ENCODE measurements at regions not wholly inside any gene's neighbourhood (a gene's known extent, or its start where the extent isn't known, plus 50 kb on each side); places are given as distances from the start of the nearest gene placed in this dataset.

DNA sequence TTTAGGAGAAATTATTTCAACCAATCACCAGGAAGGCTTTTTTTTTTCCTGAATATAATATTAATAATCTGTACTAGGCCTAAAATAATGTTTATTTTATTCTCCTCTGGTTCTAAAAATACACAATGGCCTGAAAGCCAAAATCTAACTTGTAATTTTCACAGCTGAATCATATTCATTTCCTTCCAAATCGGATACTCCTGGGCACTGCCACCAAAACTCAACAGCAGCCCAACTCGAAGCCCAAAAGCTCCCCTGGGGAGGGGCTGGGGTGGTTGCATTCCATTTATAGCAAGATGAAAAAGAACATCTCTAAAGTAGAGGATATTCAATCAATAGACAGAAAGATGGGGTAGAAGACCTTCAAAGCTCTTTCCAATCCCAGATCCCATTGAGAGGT lies 100.5 kb upstream of the SETBP1 start:
- TF ChIP-seq POLR2AphosphoS5 (IDR thresholded peaks at IDR 0.05) (no peak), EP300 (IDR thresholded peaks at IDR 0.05) (no peak), POLR2A (IDR thresholded peaks at IDR 0.05) (no peak)
- TF ChIP-seq, protein P1, sequence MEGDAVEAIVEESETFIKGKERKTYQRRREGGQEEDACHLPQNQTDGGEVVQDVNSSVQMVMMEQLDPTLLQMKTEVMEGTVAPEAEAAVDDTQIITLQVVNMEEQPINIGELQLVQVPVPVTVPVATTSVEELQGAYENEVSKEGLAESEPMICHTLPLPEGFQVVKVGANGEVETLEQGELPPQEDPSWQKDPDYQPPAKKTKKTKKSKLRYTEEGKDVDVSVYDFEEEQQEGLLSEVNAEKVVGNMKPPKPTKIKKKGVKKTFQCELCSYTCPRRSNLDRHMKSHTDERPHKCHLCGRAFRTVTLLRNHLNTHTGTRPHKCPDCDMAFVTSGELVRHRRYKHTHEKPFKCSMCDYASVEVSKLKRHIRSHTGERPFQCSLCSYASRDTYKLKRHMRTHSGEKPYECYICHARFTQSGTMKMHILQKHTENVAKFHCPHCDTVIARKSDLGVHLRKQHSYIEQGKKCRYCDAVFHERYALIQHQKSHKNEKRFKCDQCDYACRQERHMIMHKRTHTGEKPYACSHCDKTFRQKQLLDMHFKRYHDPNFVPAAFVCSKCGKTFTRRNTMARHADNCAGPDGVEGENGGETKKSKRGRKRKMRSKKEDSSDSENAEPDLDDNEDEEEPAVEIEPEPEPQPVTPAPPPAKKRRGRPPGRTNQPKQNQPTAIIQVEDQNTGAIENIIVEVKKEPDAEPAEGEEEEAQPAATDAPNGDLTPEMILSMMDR (IDR thresholded peaks at IDR 0.05) = no peak

Data from suprapubic skin (tissue), 4 donors.